ENCODE measurements at regions not wholly inside any gene's neighbourhood (a gene's known extent, or its start where the extent isn't known, plus 50 kb on each side); places are given as distances from the start of the nearest gene placed in this dataset.

GRCh38 chr15:67991706-67992105 lies 62.4 kb upstream of the PIAS1 start:
- Histone ChIP-seq H3K27me3 (ENCODE audit: insufficient read depth, low read length) (no peaks in the 10 kb centered on the region), H3K9me3 (ENCODE audit: low read length) (no peaks in the 10 kb centered on the region), H3K36me3 (ENCODE audit: insufficient read depth, low read length) (no peaks in the 10 kb centered on the region), H3K79me2 (ENCODE audit: insufficient read depth, low read length) (no peaks in the 10 kb centered on the region), H3K4me3 (ENCODE audit: low read depth, low read length, poor library complexity, severe bottlenecking) (no peak overlapping the region), H3K4me2 (ENCODE audit: low read length) (no peak overlapping the region), H2AFZ (ENCODE audit: low read length) (no peak overlapping the region), H3F3A (ENCODE audit: insufficient read depth, low read length) (no peaks in the 10 kb centered on the region), H4K20me1 (ENCODE audit: insufficient read depth, low read length) (no peaks in the 10 kb centered on the region), H3K4me1 (ENCODE audit: insufficient read depth, low read length, severe bottlenecking) (no peaks in the 10 kb centered on the region), H3K27ac (ENCODE audit: low read depth, low read length, poor library complexity, severe bottlenecking) (no peak overlapping the region), H3K9ac (ENCODE audit: low read length) (no peak overlapping the region), H3K9me2 (ENCODE audit: low read depth, low read length) (no peaks in the 10 kb centered on the region)
- no peak for TF ChIP-seq CTCF (IDR thresholded peaks at IDR 0.05; ENCODE audit: low read length)
- no peak for TF ChIP-seq EZH2 (IDR thresholded peaks at IDR 0.05; ENCODE audit: borderline replicate concordance, low read length)

- no peak overlapping the region for H2AFZ ChIP-seq (ENCODE audit: low read length)
- H3K36me3 ChIP-seq (ENCODE audit: insufficient read depth, low read length), result no peaks in the 10 kb centered on the region
- H3K9ac ChIP-seq (ENCODE audit: low read length), result no peak overlapping the region
- H3K4me2 ChIP-seq (ENCODE audit: low read length), result no peak overlapping the region
- no peaks in the 10 kb centered on the region for H3F3A ChIP-seq (ENCODE audit: insufficient read depth, low read length)
- no peaks in the 10 kb centered on the region for H3K4me1 ChIP-seq (ENCODE audit: insufficient read depth, low read length, severe bottlenecking)
- H3K9me3 ChIP-seq (ENCODE audit: low read length), result no peaks in the 10 kb centered on the region
- no peak overlapping the region for H3K27ac ChIP-seq (ENCODE audit: low read depth, low read length, poor library complexity, severe bottlenecking)
- no peak for TF ChIP-seq CTCF (IDR thresholded peaks at IDR 0.05; ENCODE audit: low read length)
- TF ChIP-seq EZH2 (IDR thresholded peaks at IDR 0.05; ENCODE audit: borderline replicate concordance, low read length), result no peak
- no peaks in the 10 kb centered on the region for H3K27me3 ChIP-seq (ENCODE audit: insufficient read depth, low read length)
- no peaks in the 10 kb centered on the region for H4K20me1 ChIP-seq (ENCODE audit: insufficient read depth, low read length)
- no peaks in the 10 kb centered on the region for H3K9me2 ChIP-seq (ENCODE audit: low read depth, low read length)
- no peaks in the 10 kb centered on the region for H3K79me2 ChIP-seq (ENCODE audit: insufficient read depth, low read length)
- H3K4me3 ChIP-seq (ENCODE audit: low read depth, low read length, poor library complexity, severe bottlenecking), result no peak overlapping the region
These were observed 61.7 kb upstream of the PIAS1 start for GRCh38 chr15:67992411-67992810.

- TF ChIP-seq CTCF (IDR thresholded peaks at IDR 0.05; ENCODE audit: low read length) (no peak), EZH2 (IDR thresholded peaks at IDR 0.05; ENCODE audit: borderline replicate concordance, low read length) (no peak)
- H3K36me3 ChIP-seq (ENCODE audit: insufficient read depth, low read length), result no peaks in the 10 kb centered on the region
- no peak overlapping the region for H2AFZ ChIP-seq (ENCODE audit: low read length)
- H3K9ac ChIP-seq (ENCODE audit: low read length), result no peak overlapping the region
- H3K4me2 ChIP-seq (ENCODE audit: low read length), result no peak overlapping the region
- no peaks in the 10 kb centered on the region for H3K9me2 ChIP-seq (ENCODE audit: low read depth, low read length)
- H3K79me2 ChIP-seq (ENCODE audit: insufficient read depth, low read length), result no peaks in the 10 kb centered on the region
- H4K20me1 ChIP-seq (ENCODE audit: insufficient read depth, low read length), result no peaks in the 10 kb centered on the region
- no peaks in the 10 kb centered on the region for H3F3A ChIP-seq (ENCODE audit: insufficient read depth, low read length)
- no peaks in the 10 kb centered on the region for H3K9me3 ChIP-seq (ENCODE audit: low read length)
- H3K27me3 ChIP-seq (ENCODE audit: insufficient read depth, low read length), result no peaks in the 10 kb centered on the region
- H3K4me3 ChIP-seq (ENCODE audit: low read depth, low read length, poor library complexity, severe bottlenecking), result no peak overlapping the region
- H3K27ac ChIP-seq (ENCODE audit: low read depth, low read length, poor library complexity, severe bottlenecking), result no peak overlapping the region
- no peaks in the 10 kb centered on the region for H3K4me1 ChIP-seq (ENCODE audit: insufficient read depth, low read length, severe bottlenecking)
These were observed 61.3 kb upstream of the PIAS1 start for GRCh38 chr15:67992834-67993233.
